ENCODE measurements at regions not wholly inside any gene's neighbourhood (a gene's known extent, or its start where the extent isn't known, plus 50 kb on each side); places are given as distances from the start of the nearest gene placed in this dataset.

GRCh38 chr1:201636097-201636496 lies 97.2 kb downstream of the NAV1 start:
- TF ChIP-seq POLR2A (IDR thresholded peaks at IDR 0.05) (no peak), CTCF (IDR thresholded peaks at IDR 0.05 in 4 of 5, conservative IDR thresholded peaks at IDR 0.05 in 1 of 5) (no peak)
